RWPE2 (cell line): ENCODE measurements at regions not wholly inside any gene's neighbourhood (a gene's known extent, or its start where the extent isn't known, plus 50 kb on each side); places are given as distances from the start of the nearest gene placed in this dataset.

Experiments
- ATAC-seq: fragments of 200-7000 bp; cut with Tn5 transposase; 3 replicates; pipeline ENCODE4 v1.9.1; 2021; ENCODE audit warnings: low read depth
- DNase-seq: peaks from one replicate; pipeline ENCODE4 v3.0.0-alpha.2; 2020; ENCODE audit warnings: low spot score
- H3K27ac ChIP-seq: fragments of 450-650 bp; 2 replicates; pipeline ENCODE4 v1.5.1; 2017; ENCODE audit warnings: mild to moderate bottlenecking; ENCODE audit not compliant: poor library complexity, severe bottlenecking
- H3K27me3 ChIP-seq: fragments of 250-450 bp; sonication (Bioruptor Pico); 2 replicates; pipeline ENCODE4 v1.5.1; 2021; ENCODE audit warnings: mild to moderate bottlenecking, moderate library complexity; ENCODE audit not compliant: insufficient read depth, poor library complexity, severe bottlenecking
- H3K36me3 ChIP-seq: fragments of 250-450 bp; sonication (Bioruptor Pico); 2 replicates; pipeline ENCODE4 v1.5.1; 2020; ENCODE audit warnings: low read depth, mild to moderate bottlenecking, moderate library complexity
- H3K4me1 ChIP-seq: fragments of 250-450 bp; sonication (Bioruptor Pico); 2 replicates; pipeline ENCODE4 v1.5.1; 2021; ENCODE audit warnings: mild to moderate bottlenecking, moderate library complexity; ENCODE audit not compliant: insufficient read depth, poor library complexity, severe bottlenecking
- H3K4me3 ChIP-seq: fragments of 250-450 bp; sonication (Bioruptor Pico); 2 replicates; pipeline ENCODE4 v1.5.1; 2021; ENCODE audit warnings: mild to moderate bottlenecking, moderate library complexity; ENCODE audit not compliant: severe bottlenecking
- H3K9me3 ChIP-seq: fragments of 250-450 bp; sonication (Bioruptor Pico); 2 replicates; pipeline ENCODE4 v1.5.1; 2021; ENCODE audit warnings: mild to moderate bottlenecking, moderate library complexity; ENCODE audit not compliant: severe bottlenecking
- TF ChIP-seq, protein P1 (sequence below): fragments of 450-650 bp; IDR thresholded peaks from one replicate; pipeline ENCODE4 v1.5.1; 2017; ENCODE audit warnings: mild to moderate bottlenecking, moderate library complexity; ENCODE audit not compliant: poor library complexity, severe bottlenecking

DNA sequence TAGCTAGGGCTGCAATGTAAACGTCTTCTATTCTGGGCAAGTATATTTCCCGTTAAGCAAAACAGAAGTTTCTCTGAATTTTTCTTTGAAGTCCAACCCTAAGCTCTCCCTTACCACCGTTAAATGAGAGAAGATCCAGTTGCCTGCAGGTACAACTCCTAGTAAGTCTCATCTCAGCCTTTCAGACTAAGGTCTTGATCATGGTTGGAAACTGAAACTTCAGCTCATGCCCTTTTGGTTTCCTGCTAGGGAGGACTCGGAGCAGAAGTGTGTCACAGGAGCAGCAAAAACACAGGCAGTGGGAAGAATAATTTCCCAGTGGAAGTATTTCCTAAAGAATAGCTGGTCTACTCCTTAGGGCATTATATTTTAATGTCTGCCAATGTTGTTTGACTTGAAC, 717.9 kb downstream of the PRELID2 start:
- Histone ChIP-seq H3K27me3 (peaks cover 4% of the 10 kb centered on the region), H3K27ac (no peak overlapping the region), H3K36me3 (no peaks in the 10 kb centered on the region), H3K4me1 (no peaks in the 10 kb centered on the region), H3K4me3 (no peak overlapping the region), H3K9me3 (no peaks in the 10 kb centered on the region)
- DNase-seq (no peak), ATAC-seq (no peak)
- TF ChIP-seq, protein P1, sequence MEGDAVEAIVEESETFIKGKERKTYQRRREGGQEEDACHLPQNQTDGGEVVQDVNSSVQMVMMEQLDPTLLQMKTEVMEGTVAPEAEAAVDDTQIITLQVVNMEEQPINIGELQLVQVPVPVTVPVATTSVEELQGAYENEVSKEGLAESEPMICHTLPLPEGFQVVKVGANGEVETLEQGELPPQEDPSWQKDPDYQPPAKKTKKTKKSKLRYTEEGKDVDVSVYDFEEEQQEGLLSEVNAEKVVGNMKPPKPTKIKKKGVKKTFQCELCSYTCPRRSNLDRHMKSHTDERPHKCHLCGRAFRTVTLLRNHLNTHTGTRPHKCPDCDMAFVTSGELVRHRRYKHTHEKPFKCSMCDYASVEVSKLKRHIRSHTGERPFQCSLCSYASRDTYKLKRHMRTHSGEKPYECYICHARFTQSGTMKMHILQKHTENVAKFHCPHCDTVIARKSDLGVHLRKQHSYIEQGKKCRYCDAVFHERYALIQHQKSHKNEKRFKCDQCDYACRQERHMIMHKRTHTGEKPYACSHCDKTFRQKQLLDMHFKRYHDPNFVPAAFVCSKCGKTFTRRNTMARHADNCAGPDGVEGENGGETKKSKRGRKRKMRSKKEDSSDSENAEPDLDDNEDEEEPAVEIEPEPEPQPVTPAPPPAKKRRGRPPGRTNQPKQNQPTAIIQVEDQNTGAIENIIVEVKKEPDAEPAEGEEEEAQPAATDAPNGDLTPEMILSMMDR: no peak

DNA sequence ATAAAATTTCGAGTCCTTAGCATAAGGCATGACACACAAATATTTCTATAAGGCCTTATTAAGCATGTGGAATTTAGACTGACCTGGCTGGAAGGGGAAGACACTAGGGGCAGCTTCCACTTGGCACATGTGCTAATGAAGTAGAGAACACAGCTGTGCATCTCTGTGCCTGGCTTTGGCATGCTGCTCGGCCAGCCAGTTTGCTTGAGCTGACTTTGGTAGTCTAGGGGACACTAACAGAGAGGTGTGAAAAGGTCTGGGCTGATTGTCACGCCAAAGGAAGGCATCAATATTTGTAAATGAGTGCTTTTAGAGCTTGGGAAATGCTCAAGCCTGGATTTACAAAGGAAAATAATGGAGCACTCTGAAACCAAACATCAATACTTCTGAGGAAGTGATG, 723.7 kb downstream of the PRELID2 start:
- no peak overlapping the region for H3K4me3 ChIP-seq
- peaks cover 9% of the 10 kb centered on the region for H3K27me3 ChIP-seq
- no peaks in the 10 kb centered on the region for H3K4me1 ChIP-seq
- ATAC-seq (no peak), DNase-seq (no peak)
- H3K27ac ChIP-seq: no peak overlapping the region
- TF ChIP-seq, protein P1: no peak
- no peaks in the 10 kb centered on the region for H3K9me3 ChIP-seq
- H3K36me3 ChIP-seq: no peaks in the 10 kb centered on the region

GRCh38 chr5:145110834-145111233, 724.3 kb downstream of the PRELID2 start:
- Histone ChIP-seq H3K4me1 (no peaks in the 10 kb centered on the region), H3K27me3 (peaks cover 9% of the 10 kb centered on the region), H3K9me3 (no peaks in the 10 kb centered on the region), H3K27ac (no peak overlapping the region), H3K36me3 (no peaks in the 10 kb centered on the region), H3K4me3 (no peak overlapping the region)
- TF ChIP-seq, protein P1: no peak
- DNase-seq (no peak), ATAC-seq (no peak)

DNA sequence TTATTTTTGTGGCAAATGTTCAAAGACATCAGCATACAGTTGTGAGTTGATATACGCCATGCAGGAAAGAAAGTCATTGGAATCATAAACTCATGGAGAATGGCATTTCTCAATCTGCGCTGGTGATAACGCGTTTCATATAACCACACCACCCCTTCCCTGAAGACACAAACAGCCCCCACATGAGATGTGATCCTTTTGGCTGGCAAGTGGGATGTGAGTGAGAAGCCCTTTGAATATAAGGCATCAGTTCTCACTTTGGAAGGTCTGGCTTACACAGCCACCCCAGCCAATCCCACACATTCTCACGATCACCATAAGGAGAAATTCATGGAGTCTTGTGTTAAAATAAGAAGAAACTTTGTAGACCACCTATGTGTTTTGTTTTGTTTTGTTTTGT, 725.0 kb downstream of the PRELID2 start:
- no peaks in the 10 kb centered on the region for H3K9me3 ChIP-seq
- ATAC-seq: no peak

GRCh38 chr5:145105384-145105783, 729.8 kb downstream of the PRELID2 start:
- H3K4me3 ChIP-seq: no peak overlapping the region
- H3K9me3 ChIP-seq: no peaks in the 10 kb centered on the region
- DNase-seq: no peak
- TF ChIP-seq, protein P1: no peak
- no peaks in the 10 kb centered on the region for H3K4me1 ChIP-seq
- H3K27me3 ChIP-seq: peaks cover 5% of the 10 kb centered on the region
- no peak overlapping the region for H3K27ac ChIP-seq
- no peaks in the 10 kb centered on the region for H3K36me3 ChIP-seq
- no peak for ATAC-seq

More for the DNA sequence above, 725.0 kb downstream of the PRELID2 start:
- Histone ChIP-seq H3K27ac (no peak overlapping the region), H3K27me3 (peaks cover 9% of the 10 kb centered on the region), H3K36me3 (no peaks in the 10 kb centered on the region), H3K4me1 (no peaks in the 10 kb centered on the region), H3K4me3 (no peak overlapping the region)
- no peak for DNase-seq
- TF ChIP-seq, protein P1: no peak
